ENCODE measurements at regions not wholly inside any gene's neighbourhood (a gene's known extent, or its start where the extent isn't known, plus 50 kb on each side); places are given as distances from the start of the nearest gene placed in this dataset.

GRCh38 chr3:163422671-163423070, 1655.6 kb downstream of the SI start:
- no peak overlapping the region for H3K4me3 ChIP-seq
- no peaks in the 10 kb centered on the region for H3K4me1 ChIP-seq
- no peaks in the 10 kb centered on the region for H3K27me3 ChIP-seq
- no peaks in the 10 kb centered on the region for H3K9me3 ChIP-seq
- TF ChIP-seq EP300 (IDR thresholded peaks at IDR 0.05) = no peak
- no peak for TF ChIP-seq CTCF (IDR thresholded peaks at IDR 0.05)
- no peak for TF ChIP-seq POLR2A (IDR thresholded peaks at IDR 0.05)
- no peak for TF ChIP-seq POLR2AphosphoS5 (IDR thresholded peaks at IDR 0.05)
- ATAC-seq (ENCODE audit: low FRiP score in 2 of 2) (no peak), DNase-seq (no peak)
- H3K36me3 ChIP-seq = no peaks in the 10 kb centered on the region
- 86 to 96% methylated on average over 3 of the region's 3 CpGs for WGBS, 2 donors
- no peak overlapping the region for H3K27ac ChIP-seq

DNA sequence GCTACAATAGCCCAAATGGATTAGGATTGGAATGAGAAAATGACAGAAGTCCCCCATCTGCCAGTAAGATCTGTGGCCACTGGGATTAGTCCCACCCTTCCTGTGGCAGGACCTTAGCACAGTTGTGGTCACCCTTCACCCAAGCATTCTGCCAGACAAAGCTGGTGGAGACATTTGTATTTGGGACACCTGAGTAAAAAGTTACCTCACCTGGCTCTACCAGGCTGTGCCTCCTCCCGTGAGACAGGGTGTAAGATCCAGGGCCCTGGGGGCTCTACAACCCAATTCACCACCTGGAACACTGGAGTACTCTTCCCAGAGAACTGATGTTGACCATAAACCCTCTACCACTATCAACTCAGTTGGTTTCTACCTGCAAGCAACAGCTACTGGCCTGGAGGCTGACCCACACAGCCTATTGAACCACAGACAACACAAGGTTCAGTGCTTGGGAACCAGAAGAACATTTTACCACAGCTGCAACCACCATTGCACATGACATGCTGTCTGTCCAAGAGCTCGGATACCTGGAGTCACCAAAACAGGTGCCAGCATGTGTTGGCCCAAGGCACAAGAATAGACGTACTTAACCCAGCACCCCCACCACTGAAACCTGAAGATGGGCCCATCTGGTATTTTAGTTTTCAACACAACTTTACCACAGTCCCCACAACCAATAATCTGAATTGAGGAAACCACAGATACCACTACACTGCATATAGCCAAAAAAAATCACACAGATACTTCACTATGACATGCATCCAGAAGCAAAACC, 1686.7 kb downstream of the SI start:
- Histone ChIP-seq H3K9me3 (no peaks in the 10 kb centered on the region), H3K4me3 (no peak overlapping the region), H3K27me3 (no peaks in the 10 kb centered on the region), H3K36me3 (no peaks in the 10 kb centered on the region), H3K4me1 (no peaks in the 10 kb centered on the region), H3K27ac (no peak overlapping the region)
- 91% methylated on average over 3 of the region's 3 CpGs for WGBS, 2 donors
- DNase-seq (no peak), ATAC-seq (ENCODE audit: low FRiP score in 2 of 2) (no peak)
- no peak for TF ChIP-seq EP300 (IDR thresholded peaks at IDR 0.05)

DNA sequence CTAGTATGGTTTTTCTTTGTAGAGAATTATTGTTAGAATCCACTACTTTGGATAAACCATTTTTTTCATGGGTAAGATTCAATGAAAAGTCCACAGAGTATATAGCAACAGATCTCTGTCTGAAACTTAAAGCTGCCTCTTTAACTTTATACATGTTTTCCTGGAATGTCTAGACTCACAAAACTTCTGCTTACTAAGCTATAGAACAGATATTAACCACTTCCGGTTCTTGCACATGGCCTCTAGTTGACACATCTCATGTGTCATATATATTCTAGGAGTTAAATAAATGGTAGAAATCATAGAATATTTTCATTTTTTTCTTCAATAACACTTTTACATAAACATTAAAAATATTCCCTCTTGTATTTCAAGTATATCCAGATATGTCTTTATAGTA, 1693.9 kb downstream of the SI start:
- Histone ChIP-seq H3K27me3 (no peaks in the 10 kb centered on the region), H3K36me3 (no peaks in the 10 kb centered on the region), H3K27ac (no peak overlapping the region), H3K4me3 (no peak overlapping the region), H3K9me3 (no peaks in the 10 kb centered on the region), H3K4me1 (no peaks in the 10 kb centered on the region)
- WGBS, 2 donors = 75 to 84% methylated on average over 1 of the region's 1 CpG
- TF ChIP-seq EP300 (IDR thresholded peaks at IDR 0.05) = no peak
- no peak for TF ChIP-seq POLR2AphosphoS5 (IDR thresholded peaks at IDR 0.05)
- no peak for TF ChIP-seq POLR2A (IDR thresholded peaks at IDR 0.05)
- TF ChIP-seq CTCF (IDR thresholded peaks at IDR 0.05) = no peak
- no peak for DNase-seq
- no peak for ATAC-seq (ENCODE audit: low FRiP score in 2 of 2)

- TF ChIP-seq CTCF (IDR thresholded peaks at IDR 0.05) (no peak), POLR2A (IDR thresholded peaks at IDR 0.05) (no peak), EP300 (IDR thresholded peaks at IDR 0.05) (no peak), POLR2AphosphoS5 (IDR thresholded peaks at IDR 0.05) (no peak)
- Histone ChIP-seq H3K4me1 (no peaks in the 10 kb centered on the region), H3K9me3 (no peaks in the 10 kb centered on the region), H3K27me3 (no peaks in the 10 kb centered on the region), H3K4me3 (no peak overlapping the region), H3K36me3 (no peaks in the 10 kb centered on the region), H3K27ac (no peak overlapping the region)
- ATAC-seq (ENCODE audit: low FRiP score in 2 of 2) (no peak), DNase-seq (no peak)
- WGBS, 2 donors = 35 to 43% methylated on average over 2 of the region's 2 CpGs
Measured at GRCh38 chr3:163382183-163382582, 1696.1 kb downstream of the SI start.

- Histone ChIP-seq H3K36me3 (no peaks in the 10 kb centered on the region), H3K9me3 (no peaks in the 10 kb centered on the region), H3K4me3 (no peak overlapping the region), H3K27ac (no peak overlapping the region), H3K27me3 (no peaks in the 10 kb centered on the region), H3K4me1 (no peaks in the 10 kb centered on the region)
- no peak for TF ChIP-seq EP300 (IDR thresholded peaks at IDR 0.05)
- TF ChIP-seq POLR2AphosphoS5 (IDR thresholded peaks at IDR 0.05) = no peak
- no peak for TF ChIP-seq CTCF (IDR thresholded peaks at IDR 0.05)
- no peak for TF ChIP-seq POLR2A (IDR thresholded peaks at IDR 0.05)
- ATAC-seq (ENCODE audit: low FRiP score in 2 of 2) (no peak), DNase-seq (no peak)
Measured at GRCh38 chr3:163368168-163368567, 1710.1 kb downstream of the SI start.
